Activated CD4-positive, alpha-beta T cell treated with anti-CD3 and anti-CD28 coated beads, Interleukin-2, amount 50 U/mL, for 4 hours (primary cell): ENCODE measurements at regions not wholly inside any gene's neighbourhood (a gene's known extent, or its start where the extent isn't known, plus 50 kb on each side); places are given as distances from the start of the nearest gene placed in this dataset.
"Not testable (repeated sequence)": the region's sequence is repeated elsewhere in the genome, so short reads cannot be mapped to it uniquely, and the experiment has no call there.

ENCODE experiments used
- DNase-seq, 2 experiments: peaks; one replicate each; pipeline ENCODE4 v3.0.0-alpha.2; 2020

- no peak for DNase-seq
Measured at GRCh38 chr10:3881622-3882021, 96.6 kb upstream of the KLF6 start.

GRCh38 chr10:3879073-3879472 is 94.1 kb upstream of the KLF6 start:
- no peak for DNase-seq

GRCh38 chr10:3877211-3878000 is 92.4 kb upstream of the KLF6 start:
- DNase-seq, result no peak

GRCh38 chr10:3876350-3876962 is 91.4 kb upstream of the KLF6 start:
- no peak for DNase-seq

GRCh38 chr10:3875842-3876235 is 90.8 kb upstream of the KLF6 start:
- no peak for DNase-seq

GRCh38 chr10:3874990-3875841 is 90.2 kb upstream of the KLF6 start:
- DNase-seq, result no peak

- not testable (repeated sequence) for DNase-seq
Measured at GRCh38 chr10:3874610-3874989, 89.6 kb upstream of the KLF6 start.

GRCh38 chr10:3873728-3874461 is 88.9 kb upstream of the KLF6 start:
- DNase-seq, result no peak

GRCh38 chr10:3872712-3873329 is 87.8 kb upstream of the KLF6 start:
- no peak for DNase-seq

- no peak for DNase-seq
Measured at GRCh38 chr10:3871424-3871996, 86.5 kb upstream of the KLF6 start.

GRCh38 chr10:3869036-3869435 is 84.0 kb upstream of the KLF6 start:
- no peak for DNase-seq

- DNase-seq, result no peak
Measured at GRCh38 chr10:3868271-3868664, 83.3 kb upstream of the KLF6 start.

GRCh38 chr10:3867454-3868270 is 82.7 kb upstream of the KLF6 start:
- peak in 1 of 2 experiments; percentile 34 for DNase-seq

GRCh38 chr10:3866332-3866731 is 81.3 kb upstream of the KLF6 start:
- no peak for DNase-seq

- no peak for DNase-seq
Measured at GRCh38 chr10:3865565-3865964, 80.6 kb upstream of the KLF6 start.

- DNase-seq, result no peak
Measured at GRCh38 chr10:3861795-3862194, 76.8 kb upstream of the KLF6 start.

GRCh38 chr10:3858051-3858845 is 73.2 kb upstream of the KLF6 start:
- no peak for DNase-seq

GRCh38 chr10:3857318-3857717 is 72.3 kb upstream of the KLF6 start:
- DNase-seq, result no peak

- no peak for DNase-seq
Measured at GRCh38 chr10:3856593-3856992, 71.6 kb upstream of the KLF6 start.

GRCh38 chr10:3853547-3854303 is 68.7 kb upstream of the KLF6 start:
- DNase-seq, result no peak
